NCI-H2029 treated with DMSO at 0.1 percent for 48 hours (cell line): ENCODE measurements at regions not wholly inside any gene's neighbourhood (a gene's known extent, or its start where the extent isn't known, plus 50 kb on each side); places are given as distances from the start of the nearest gene placed in this dataset.
"Not testable (repeated sequence)": the region's sequence is repeated elsewhere in the genome, so short reads cannot be mapped to it uniquely, and the experiment has no call there.

ENCODE experiments used
- DNase-seq: peaks from one replicate; lab custom pipeline; 2025; lab: John Stamatoyannopoulos, UW

DNA sequence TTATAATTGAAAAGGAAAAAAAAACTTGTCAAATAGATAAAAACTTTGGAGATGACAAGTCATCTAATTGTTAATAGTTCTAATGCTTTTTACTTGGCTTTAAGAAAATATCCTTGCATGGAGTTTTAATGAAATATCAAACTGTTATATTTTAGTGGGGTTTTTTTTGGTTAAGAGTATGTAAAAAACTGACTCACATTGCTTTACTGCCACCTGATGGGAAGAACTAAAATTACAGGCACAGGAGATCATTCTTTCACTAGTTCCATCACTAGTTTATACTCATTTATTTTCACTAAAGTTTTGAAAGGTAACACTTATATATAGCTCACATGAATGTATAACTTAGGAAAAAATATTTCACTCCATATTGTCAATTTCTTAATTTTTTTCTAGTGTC is 309.1 kb downstream of the LMBRD1 start:
- DNase-seq: no peak

DNA sequence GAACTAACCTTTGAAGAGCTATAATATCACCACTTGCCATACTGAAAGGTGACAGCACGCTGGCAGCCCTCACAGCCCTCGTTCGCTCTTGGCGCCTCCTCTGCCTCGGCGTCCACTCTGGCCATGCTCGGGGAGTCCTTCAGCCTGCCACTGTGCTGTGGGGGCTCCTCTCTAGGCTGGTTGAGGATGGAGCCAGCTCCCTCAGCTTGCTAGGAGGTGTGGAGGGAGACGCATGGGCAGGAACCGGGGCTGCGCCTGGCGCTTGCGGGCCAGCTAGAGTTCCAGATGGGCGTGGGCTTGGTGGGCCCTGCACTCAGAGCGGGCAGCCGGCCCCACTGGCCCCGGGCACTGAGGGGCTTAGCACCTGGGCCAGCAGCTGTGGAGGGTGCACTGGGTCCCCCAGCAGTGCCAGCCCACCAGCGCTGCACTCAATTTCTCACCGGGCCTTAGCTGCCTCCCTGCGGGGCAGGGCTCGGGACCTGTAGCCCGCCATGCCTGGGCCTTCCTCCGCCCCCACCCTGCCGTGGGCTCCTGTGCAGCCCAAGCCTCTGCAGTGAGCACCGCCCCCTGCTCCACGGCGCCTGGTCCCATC is 329.7 kb downstream of the LMBRD1 start:
- no peak for DNase-seq

DNA sequence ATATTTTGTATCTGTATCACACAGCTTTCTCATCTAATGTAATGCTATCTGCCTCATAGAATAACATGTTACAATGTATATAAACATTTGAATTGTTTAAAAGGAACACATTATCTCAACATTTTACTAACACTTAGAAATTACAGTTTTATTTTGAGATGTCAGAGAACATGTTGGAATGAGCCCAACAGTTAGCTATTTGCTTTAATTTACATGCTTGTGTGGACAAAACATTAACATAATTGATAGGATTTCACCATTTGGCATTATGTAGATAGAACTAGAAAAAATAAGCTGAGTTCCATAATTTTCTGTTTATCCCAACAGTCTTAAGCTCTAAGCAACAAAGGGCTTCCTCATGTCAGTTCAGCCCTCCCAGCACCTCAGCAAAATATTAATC is 330.9 kb downstream of the LMBRD1 start:
- no peak for DNase-seq

DNA sequence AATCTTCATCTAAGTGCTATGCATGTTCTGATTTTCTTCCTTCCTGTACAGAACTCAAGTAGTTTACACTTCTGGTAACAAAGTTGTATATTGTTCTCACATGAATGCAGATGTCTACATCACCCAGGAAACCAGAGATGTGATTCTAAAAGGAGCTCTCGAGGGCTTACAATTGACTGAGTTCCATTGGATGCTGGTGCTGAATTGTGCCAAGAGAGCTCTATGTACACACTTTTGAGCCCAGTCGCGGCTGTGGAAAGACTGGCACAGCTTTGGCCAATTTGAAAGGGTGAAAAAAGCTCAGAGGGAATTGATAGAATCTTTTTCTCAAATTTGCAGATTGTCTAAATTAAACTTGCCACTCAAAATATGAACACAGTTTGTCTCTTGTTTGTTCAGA is 340.7 kb downstream of the LMBRD1 start:
- DNase-seq: peak; percentile 39

DNA sequence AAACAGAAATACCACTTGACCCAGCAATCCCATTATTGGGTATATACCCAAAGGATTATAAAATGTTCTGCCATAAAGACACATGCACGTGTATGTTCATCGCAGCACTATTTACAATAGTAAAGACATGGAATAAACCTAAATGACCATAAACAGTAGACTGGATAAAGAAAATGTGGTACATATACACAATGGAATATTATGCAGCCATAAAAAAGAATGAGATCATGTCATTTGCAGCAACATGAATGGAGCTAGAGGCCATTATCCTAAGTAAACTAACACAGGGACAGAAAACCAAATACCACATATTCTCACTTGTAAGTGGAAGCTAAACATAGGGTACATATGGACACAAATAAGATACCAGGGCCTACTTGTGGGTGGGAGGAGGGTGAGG is 342.2 kb downstream of the LMBRD1 start:
- DNase-seq: not testable (repeated sequence)

DNA sequence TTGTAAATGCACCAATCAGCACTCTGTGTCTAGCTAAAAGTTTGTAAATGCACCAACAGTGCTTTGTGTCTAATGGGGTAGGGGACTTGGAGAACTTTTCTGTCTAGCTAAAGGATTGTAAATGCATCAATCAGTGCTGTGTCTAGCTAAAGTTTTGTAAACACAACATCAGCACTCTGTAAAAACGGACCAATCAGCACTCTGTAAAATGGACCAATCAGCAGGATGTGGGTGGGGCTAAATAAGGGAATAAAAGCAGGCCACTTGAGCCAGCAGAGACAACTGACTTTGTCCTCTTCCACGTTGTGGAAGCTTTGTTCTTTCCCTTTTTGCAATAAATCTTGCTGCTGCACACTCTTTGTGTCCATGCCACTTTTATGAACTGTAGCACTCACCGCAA is 346.3 kb downstream of the LMBRD1 start:
- not testable (repeated sequence) for DNase-seq

DNA sequence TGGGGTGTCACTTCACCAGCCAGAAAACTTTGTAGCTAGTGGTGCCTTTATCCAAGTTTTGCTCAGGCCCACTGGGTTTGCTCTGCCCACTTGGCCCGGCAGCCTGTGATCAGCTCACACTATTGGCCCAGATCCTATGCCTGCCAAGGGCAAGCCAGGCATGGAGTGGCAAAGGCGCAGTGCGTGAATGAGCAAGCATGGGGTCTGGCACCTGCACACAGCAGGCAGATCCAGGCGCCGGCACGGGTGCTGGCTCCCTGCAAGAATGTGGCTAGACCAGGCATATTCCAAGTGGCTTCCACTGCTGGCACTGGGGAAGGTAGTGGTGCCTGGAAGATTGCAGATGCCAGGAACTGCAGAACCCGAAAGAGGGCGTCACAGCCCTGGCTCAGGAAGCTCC is 346.9 kb downstream of the LMBRD1 start:
- DNase-seq: no peak
